Parathyroid adenoma (tissue), 2 donors: ENCODE measurements at regions not wholly inside any gene's neighbourhood (a gene's known extent, or its start where the extent isn't known, plus 50 kb on each side); places are given as distances from the start of the nearest gene placed in this dataset.

Experiments used
- H2AFZ ChIP-seq: fragments of 300-600 bp; sonication (generic); one replicate; pipeline ENCODE4 v1.7.0; 2017; ENCODE audit warnings: antibody characterized with exemption, mild to moderate bottlenecking
- H3K27ac ChIP-seq: fragments of 300-600 bp; sonication (generic); one replicate; pipeline ENCODE4 v1.7.0; 2017
- H3K27me3 ChIP-seq: fragments of 300-600 bp; sonication (generic); one replicate; pipeline ENCODE4 v1.7.0; 2017; ENCODE audit warnings: low read length; ENCODE audit not compliant: control insufficient read depth, insufficient read depth
- H3K36me3 ChIP-seq: fragments of 300-600 bp; sonication (generic); one replicate; pipeline ENCODE4 v1.7.0; 2017; ENCODE audit warnings: low read length; ENCODE audit not compliant: control insufficient read depth, insufficient read depth
- H3K4me1 ChIP-seq: fragments of 300-600 bp; sonication (generic); one replicate; pipeline ENCODE4 v1.7.0; 2017; ENCODE audit warnings: control low read depth
- H3K4me2 ChIP-seq: fragments of 300-600 bp; sonication (generic); one replicate; pipeline ENCODE4 v1.7.0; 2017; ENCODE audit warnings: low read length
- H3K4me3 ChIP-seq: fragments of 300-600 bp; sonication (generic); one replicate; pipeline ENCODE4 v1.7.0; 2017; ENCODE audit warnings: low read depth, low read length
- H3K79me2 ChIP-seq: fragments of 300-600 bp; sonication (generic); one replicate; pipeline ENCODE4 v1.7.0; 2017; ENCODE audit warnings: control low read depth
- H3K9ac ChIP-seq: fragments of 300-600 bp; sonication (generic); one replicate; pipeline ENCODE4 v1.7.0; 2017; ENCODE audit warnings: mild to moderate bottlenecking
- H3K9me3 ChIP-seq: fragments of 300-600 bp; sonication (generic); one replicate; pipeline ENCODE4 v1.7.0; 2017; ENCODE audit warnings: low read length; ENCODE audit not compliant: control insufficient read depth
- CTCF ChIP-seq: fragments of 300-600 bp; sonication (generic); IDR thresholded peaks from one replicate; pipeline ENCODE4 v1.7.0; 2017; ENCODE audit warnings: antibody characterized with exemption, mild to moderate bottlenecking
- donor health status: primary hyperparathyroidism.

- H3K4me3 ChIP-seq = no peak overlapping the region
- H2AFZ ChIP-seq = no peak overlapping the region
- no peaks in the 10 kb centered on the region for H3K79me2 ChIP-seq
- no peaks in the 10 kb centered on the region for H3K27me3 ChIP-seq
- no peak overlapping the region for H3K27ac ChIP-seq
- no peak overlapping the region for H3K9ac ChIP-seq
- no peaks in the 10 kb centered on the region for H3K9me3 ChIP-seq
- H3K4me1 ChIP-seq = no peaks in the 10 kb centered on the region
- H3K4me2 ChIP-seq = no peak overlapping the region
- TF ChIP-seq CTCF = no peak
- no peaks in the 10 kb centered on the region for H3K36me3 ChIP-seq
Measured at GRCh38 chr2:2810504-2810903, 479.4 kb upstream of the MYT1L start.

DNA sequence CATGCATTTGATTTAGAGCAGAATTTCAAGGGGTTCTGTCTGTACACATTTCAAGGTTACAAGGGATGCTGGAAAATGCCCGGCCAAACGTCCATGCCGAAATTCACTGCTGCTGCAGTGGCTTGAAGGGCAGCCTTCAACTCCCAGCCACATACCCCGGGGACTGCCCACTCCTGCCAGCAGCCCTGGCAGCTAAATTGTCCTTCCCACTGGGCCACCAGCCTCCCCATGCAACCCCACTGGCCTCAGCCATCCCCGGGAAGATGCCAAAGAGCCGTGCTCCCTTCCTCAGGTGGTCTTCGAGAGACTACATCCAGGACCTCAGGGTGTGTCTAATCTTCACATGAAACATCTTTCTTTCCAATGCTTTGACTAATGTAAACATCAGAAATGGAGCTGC, 478.7 kb upstream of the MYT1L start:
- H3K9me3 ChIP-seq = no peaks in the 10 kb centered on the region
- H3K9ac ChIP-seq = no peak overlapping the region
- H2AFZ ChIP-seq = no peak overlapping the region
- no peaks in the 10 kb centered on the region for H3K36me3 ChIP-seq
- no peak overlapping the region for H3K27ac ChIP-seq
- H3K27me3 ChIP-seq = no peaks in the 10 kb centered on the region
- no peak for TF ChIP-seq CTCF
- no peaks in the 10 kb centered on the region for H3K4me1 ChIP-seq
- H3K79me2 ChIP-seq = no peaks in the 10 kb centered on the region
- H3K4me2 ChIP-seq = no peak overlapping the region
- H3K4me3 ChIP-seq = no peak overlapping the region

DNA sequence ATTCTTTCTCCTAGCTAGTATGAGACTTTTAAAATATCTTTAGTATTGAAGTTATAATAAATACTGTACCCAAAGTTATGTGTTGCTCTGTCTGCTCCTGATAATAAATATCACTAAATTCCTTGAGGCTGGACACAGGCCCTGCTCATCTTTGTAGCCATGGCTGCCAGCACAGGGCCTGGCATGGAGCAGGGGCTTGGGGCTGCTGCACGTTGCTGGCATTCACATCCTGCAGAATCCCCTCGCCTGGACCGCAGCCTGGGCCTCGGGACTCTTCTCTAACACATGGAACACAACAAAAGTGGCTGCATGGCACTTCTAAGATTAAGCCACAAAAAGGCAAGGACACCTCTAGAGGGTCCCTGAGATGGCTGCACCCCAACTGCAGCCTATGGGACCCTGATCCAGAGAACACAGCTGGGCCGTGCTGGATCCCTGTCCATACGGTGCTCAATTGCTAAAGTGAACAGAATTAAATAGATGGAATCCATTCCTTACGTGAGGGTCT, 477.5 kb upstream of the MYT1L start:
- no peaks in the 10 kb centered on the region for H3K36me3 ChIP-seq
- no peak overlapping the region for H2AFZ ChIP-seq
- no peaks in the 10 kb centered on the region for H3K79me2 ChIP-seq
- H3K4me2 ChIP-seq = no peak overlapping the region
- no peaks in the 10 kb centered on the region for H3K27me3 ChIP-seq
- H3K9ac ChIP-seq = no peak overlapping the region
- H3K27ac ChIP-seq = no peak overlapping the region
- TF ChIP-seq CTCF = no peak
- no peaks in the 10 kb centered on the region for H3K9me3 ChIP-seq
- no peak overlapping the region for H3K4me3 ChIP-seq
- H3K4me1 ChIP-seq = no peaks in the 10 kb centered on the region

DNA sequence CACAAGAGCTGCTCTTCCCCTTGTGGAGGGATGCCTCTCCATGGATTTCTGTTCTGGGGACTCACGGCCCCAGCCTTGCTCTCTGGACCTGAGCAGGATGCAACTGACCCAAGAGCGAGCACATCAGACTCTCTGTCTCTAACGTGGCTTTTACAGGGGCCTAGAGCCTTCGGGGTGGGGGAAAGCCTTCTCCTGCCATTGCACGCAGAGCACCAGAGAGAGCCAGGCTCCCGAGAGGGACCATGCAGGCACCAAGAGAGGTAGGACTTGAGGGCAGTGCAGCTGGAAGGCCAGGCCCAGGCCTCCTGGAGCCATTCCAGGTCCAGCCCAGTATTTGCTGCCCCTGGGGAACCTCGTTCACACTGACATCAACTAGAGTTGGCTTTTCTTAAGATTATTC, 475.6 kb upstream of the MYT1L start:
- Histone ChIP-seq H3K4me1 (no peaks in the 10 kb centered on the region), H3K36me3 (no peaks in the 10 kb centered on the region), H3K9ac (no peak overlapping the region), H3K27ac (no peak overlapping the region), H3K79me2 (no peaks in the 10 kb centered on the region), H3K4me2 (no peak overlapping the region), H3K9me3 (no peaks in the 10 kb centered on the region), H2AFZ (no peak overlapping the region), H3K27me3 (no peaks in the 10 kb centered on the region), H3K4me3 (no peak overlapping the region)
- no peak for TF ChIP-seq CTCF

DNA sequence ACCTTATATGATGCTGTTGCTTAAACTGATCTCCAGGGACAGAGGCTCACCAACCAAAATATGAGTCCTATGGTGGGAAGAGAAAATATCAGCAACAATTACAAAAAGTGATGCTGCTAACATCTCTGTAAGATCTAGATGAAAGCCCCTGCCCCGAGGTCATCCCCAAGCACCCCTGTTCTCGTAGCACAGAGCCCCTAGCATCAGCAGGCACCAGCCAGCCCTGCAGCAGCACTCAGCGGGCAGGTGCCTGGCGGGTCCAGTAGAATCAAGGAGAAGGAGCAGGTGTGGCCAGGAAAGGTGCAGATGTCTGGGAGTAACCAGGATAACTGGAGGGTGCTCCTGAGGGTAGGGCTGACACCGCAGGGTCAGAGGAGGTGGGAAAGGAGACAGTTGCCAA, 474.2 kb upstream of the MYT1L start:
- Histone ChIP-seq H3K4me1 (no peaks in the 10 kb centered on the region), H3K79me2 (no peaks in the 10 kb centered on the region), H2AFZ (no peak overlapping the region), H3K4me2 (no peak overlapping the region), H3K9me3 (no peaks in the 10 kb centered on the region), H3K36me3 (no peaks in the 10 kb centered on the region), H3K27me3 (no peaks in the 10 kb centered on the region), H3K9ac (no peak overlapping the region), H3K4me3 (no peak overlapping the region), H3K27ac (no peak overlapping the region)
- TF ChIP-seq CTCF = no peak
